ENCODE measurements at regions not wholly inside any gene's neighbourhood (a gene's known extent, or its start where the extent isn't known, plus 50 kb on each side); places are given as distances from the start of the nearest gene placed in this dataset.

DNA sequence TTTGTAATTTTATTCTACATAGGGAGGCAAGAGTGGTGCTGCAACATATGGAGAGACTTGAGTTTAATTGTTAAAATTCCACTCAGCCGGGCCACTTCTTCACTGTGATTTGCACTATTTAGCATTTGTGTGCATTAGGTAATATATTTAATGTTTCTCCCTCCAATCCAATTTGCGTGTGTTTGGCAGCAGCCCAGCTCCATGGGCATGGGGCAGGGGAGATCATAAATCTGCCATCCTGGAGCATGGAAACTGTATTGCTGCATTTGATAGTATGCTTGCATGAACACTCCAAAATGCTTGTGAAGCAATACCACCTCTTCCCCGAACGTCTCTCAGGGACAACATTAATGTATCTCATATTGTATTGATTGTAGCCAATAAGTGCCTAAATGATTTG is 339.1 kb upstream of the RBFOX1 start:
- no peak for DNase-seq

DNA sequence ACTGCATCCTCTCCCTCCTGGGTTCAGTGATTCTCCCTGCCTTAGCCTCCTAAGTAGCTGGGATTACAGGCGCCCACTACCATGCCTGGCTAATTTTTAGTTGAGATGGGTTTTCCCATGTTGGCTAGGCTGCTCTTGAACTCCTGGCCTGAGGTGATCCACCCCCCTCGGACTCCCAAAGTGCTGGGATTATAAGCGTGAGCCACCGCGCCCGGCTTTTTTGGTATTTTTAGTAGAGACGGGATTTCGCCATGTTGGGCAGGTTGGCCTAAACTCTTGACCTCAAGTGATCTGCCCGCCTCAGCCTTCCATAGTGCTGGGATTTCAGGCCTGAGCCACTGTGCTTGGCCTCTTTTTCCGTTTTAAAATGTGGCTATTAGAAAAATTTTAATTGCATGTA is 343.8 kb upstream of the RBFOX1 start:
- DNase-seq = no peak

DNA sequence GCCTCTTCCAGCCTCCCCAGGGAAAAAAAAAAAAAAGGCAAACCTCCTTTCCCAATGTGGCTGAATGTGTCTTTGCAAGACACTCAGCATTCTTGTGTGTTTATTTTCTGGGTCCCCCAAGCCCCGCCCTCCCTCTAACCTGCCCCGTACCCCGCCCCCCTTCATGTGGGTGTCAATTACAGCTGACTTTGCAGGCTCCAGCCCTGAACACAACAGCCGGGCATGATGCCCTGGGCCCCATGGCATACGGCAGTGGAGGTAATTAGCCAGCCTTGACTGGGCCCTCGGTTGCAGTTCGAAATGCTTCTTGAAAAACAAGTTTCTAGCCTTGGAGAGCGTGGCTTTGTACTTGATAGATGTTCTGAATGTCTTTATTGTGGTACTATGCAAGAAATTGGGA is 354.7 kb upstream of the RBFOX1 start:
- DNase-seq = no peak

DNA sequence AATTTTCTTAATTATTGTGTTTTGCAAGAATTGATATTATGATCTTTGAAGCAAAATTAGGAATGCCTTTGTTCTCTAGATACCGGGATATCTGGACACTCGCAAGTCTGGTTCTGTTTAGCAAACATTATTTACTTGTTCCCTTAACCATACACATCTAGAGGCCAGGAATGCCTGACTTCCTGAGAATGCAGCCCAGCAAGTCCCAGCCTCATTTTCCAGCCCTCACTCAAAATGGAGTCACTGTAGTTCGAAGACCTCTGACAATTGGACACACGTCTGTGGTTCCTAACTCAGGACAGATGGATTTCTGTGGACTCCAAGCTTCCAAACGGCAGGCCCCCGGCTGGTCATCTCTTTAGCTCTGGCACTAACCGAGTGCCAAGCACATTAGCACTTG is 355.4 kb upstream of the RBFOX1 start:
- DNase-seq = no peak

DNA sequence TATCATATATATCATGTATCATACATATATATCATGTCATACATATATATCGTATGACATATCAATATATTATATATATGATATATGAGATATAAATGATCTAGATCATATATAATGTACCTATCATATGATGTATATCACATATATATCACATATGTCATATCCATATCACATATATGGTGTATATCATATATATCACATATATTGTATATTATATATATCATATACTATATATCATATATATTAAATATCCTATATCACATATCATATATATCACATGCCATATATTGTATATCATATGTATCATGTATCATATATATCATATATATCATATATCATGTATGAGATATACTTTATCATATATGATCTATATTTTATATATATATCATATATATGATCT is 355.9 kb upstream of the RBFOX1 start:
- DNase-seq = no peak

DNA sequence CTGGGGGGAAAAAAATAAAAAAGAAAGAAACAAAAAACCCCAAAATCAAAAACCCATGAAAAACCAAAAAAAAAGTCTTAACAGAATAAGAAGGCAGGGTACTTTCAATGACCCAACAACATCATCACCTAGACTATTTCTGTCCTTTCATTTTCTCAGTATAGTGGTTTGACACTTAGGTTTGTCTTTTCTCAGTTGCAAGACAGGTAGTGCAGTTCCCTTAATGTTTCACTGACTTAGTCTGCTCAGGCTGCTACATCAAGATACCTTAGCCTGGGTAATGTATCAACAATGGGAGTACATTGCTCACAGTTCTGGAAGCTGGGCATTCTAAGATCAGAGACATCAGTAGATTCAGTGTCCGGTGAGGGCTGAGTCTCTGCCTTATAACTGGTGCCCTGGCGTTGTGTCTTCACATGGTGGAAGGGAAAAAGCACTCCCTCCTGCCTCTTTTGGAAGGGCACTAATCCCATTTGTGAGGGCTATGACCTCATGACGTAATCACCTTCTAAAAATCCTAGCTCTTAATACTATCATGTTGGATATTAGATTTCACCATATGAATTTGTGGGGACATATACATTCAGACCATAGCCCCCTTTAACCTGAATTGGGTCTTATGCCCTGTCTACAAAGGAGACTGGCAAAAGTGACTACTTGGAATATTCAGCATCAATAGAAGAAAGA is 362.3 kb upstream of the RBFOX1 start:
- no peak for DNase-seq

DNA sequence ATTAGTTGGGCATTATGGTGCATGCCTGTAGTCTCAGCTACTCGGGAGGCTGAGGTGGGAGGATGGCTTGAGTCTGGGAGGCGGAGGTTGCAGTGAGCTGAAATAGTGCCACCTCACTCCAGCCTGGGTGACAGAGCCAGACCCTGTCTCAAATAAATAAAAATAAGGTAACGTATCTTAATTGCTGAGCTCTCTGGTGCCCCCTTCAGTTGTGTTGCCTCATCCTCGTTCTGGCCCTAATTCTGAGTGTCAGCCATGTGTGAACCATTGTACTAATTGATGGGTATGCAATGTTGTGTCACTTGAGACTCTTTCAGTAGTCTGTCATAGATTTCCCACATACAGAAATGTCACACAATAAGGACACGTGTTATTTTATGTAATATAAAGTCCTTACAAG is 363.1 kb upstream of the RBFOX1 start:
- DNase-seq = no peak

DNA sequence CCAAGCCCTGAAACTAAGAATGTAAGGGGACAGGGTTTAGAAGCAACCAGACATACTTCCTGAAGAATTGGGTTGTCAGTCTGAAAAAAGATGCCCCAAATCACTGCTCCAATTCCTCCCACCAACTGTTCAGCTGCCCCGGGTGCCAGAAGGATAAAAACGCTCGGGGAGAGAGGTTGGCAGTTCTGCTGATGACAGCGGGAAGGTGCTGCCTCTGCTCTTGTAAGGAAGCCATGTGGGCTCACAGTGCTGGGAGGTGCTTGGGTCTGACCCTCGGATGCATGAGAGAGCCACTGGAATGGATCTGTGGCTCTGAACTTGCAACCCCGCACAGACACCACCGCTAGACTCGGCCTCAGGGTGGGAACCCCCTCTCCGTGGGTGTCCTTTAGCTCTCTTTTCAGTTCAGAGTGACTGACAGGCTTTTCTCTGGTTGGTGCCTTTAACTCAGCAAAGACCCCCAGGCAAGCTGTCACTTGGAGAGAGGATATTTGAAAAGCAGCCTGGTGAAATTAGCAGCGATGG is 364.8 kb upstream of the RBFOX1 start:
- no peak for DNase-seq

DNA sequence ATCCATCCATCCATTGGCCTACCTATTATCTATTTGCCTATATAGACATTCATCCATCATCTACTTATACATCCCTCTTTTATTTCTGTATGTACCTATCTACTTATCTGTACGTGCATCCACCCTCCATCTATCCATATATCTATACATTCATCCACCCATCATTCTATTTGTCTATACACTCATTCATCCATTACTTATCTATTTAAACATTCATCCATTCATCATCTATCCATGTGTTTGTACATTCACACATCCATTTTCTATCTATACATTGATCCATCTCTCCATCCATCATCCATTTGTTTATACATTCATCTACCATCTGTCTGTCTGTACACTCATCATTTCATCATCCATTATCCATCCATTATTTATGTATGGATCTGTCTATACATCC is 365.7 kb upstream of the RBFOX1 start:
- no peak for DNase-seq

DNA sequence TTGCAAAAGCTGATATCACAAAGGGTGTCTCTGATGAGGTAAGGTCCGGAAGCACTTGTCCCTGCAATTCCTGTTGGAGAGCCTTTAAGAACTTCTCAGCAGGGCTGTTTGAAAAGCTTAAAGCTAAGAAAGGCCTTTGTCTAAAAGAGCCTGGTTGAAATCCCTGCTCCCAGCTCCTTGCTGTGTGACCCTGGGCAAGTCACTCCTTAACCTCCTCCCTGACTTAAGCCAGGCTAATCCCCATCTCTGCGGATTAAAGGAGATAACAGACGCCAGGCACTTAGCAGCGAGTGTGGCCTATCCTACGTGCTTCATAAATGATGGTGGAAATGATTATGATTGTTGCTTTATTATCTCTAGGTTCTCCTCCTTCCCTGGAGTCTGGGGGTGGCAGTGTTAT is 368.0 kb upstream of the RBFOX1 start:
- no peak for DNase-seq

DNA sequence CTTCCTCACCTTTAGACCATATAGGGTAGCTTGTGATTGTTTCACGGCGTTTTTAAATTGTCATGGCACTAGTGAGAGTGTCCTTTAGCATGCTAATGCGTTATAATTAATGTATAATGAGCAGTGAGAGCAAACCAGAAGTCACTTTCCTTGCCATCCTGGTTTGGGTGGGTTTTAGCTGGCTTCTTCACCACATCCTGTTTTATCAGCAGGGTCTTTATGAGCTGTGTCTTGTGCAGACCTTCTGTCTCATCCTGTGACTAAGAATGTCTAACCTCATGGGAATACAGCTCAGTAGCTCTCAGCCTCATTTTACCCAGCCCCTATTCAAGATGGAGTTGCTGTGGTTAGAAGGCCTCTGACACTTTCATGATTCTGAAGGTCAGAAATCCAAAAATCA is 370.9 kb upstream of the RBFOX1 start:
- DNase-seq = no peak

DNA sequence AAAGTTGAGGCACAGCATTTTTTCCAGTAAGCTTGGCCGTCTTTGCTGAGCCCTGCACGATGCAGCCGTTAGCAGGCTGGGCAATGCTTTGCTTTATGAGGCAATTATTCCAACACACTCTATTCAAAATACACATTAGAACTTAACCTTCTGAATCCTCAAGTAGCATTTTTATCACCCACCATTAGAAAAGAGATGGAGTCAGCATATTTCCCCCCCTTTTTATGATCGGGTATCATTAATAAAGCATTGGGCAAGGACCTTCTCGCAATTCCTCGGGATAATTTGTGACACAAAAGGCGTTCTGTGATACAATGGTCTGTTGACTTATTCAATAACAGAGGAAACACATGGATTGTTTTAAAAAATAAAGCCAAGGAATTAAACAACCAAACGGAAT is 374.5 kb upstream of the RBFOX1 start:
- no peak for DNase-seq

DNA sequence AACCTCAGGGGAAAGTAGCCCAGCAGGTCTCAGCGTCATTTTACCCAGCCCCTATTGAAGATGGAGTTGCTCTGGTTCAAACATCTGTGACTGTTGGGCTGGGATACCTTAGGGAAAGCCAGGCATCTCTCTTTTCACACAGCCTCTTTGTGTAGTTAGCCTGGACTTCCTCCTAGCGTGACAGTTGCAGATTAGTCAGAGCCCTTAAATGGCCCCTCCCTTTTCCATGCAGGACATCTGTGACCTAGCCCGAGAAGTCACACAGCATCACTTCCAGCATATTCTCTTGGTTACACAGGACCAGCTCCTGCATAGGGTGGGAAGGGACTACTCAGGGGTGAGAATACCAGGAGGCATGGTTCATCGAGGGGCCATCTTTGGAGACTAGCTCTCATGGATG is 375.0 kb upstream of the RBFOX1 start:
- DNase-seq = no peak

DNA sequence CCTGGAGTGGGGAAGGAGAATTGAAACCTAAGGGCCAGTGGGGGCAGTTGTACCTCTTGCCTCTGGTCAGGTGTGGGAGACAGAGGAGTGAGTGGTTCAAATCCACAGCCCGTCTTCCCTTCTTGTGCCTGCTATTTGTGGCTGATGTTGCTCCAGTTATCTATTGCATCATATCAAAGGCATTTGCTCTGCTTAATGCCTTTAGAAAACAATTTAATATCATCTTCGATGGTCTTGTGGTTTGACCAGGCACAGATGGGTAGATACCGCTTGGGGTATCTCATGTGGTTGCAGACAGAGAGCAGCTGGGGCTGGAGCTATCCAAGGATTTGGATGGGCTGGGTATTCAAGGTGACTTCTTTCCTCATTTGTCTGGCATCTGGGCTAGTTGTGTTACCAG is 376.1 kb upstream of the RBFOX1 start:
- no peak for DNase-seq

DNA sequence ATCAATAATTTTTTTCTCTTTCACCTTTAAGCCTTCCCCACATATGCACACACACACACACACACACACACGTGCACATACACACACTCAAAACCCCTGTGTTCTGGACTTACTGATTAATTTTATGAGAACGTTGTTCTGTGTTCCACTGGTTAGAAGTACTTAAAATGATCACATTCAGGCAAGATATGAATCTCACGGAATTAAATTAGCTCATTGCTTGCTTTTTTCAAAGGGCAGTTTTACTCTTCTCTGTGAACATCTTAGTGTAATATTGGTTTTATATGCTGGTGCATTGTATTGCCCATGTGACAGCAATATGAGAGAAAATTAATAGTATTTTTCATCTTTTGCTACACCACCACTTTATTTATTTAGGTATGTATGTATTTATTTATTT is 377.3 kb upstream of the RBFOX1 start:
- no peak for DNase-seq

DNA sequence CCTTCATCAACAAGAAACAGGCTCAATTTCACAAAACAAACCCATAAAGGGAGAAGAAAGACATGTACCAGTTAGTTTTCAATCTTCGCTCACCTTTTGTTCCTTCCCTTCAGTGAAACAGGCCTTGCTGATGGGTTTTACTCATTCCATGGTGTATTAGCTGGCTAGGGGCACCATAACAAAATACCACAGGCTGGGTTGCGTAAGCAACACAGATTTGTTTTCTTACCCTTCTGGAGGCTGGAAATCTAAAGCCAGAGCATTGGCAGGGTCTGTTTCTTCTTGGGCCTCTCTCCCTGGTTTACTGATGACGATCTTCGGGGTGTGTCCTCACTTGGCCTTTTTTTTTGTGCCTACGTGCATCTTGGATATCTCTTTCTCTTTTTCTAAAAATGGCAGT is 383.4 kb upstream of the RBFOX1 start:
- DNase-seq = no peak

DNA sequence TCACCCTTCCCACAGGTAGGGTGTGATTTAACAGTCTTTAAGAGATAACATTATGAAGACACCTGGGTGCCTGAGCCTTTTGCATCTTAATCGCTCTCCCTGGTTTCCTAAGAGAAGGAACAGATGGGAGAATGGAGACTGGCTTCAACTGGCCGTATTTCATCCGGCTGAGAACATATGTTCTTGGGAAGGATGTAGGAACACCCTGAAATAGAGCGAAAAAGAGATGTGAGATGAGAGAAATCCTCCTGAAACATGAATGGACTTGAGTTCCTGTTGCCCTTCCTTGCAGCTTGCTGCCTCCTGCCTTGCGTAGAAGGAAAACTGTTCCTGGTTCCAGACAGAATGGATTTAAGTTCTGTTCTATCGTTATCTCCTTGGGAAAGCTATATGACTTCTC is 385.4 kb upstream of the RBFOX1 start:
- DNase-seq = no peak

DNA sequence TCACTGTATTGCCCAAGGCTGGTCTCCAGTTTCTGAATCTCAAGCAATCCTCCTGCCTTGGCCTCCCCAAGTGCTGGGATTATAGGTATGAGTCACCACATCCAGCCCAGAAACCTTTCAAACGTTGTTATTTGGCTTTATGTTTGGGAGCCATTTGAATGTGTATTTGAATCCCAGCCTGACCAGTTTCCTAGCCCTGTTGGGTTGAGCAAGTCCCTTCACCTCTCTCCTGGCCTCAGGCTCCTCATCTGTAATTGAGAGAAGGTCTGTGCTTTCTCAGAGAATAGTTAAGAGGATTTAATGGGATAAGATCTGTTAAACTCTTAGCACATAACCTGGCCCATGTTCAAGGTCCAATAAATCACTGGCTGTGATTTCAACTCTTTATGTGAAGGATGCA is 385.8 kb upstream of the RBFOX1 start:
- DNase-seq = no peak

DNA sequence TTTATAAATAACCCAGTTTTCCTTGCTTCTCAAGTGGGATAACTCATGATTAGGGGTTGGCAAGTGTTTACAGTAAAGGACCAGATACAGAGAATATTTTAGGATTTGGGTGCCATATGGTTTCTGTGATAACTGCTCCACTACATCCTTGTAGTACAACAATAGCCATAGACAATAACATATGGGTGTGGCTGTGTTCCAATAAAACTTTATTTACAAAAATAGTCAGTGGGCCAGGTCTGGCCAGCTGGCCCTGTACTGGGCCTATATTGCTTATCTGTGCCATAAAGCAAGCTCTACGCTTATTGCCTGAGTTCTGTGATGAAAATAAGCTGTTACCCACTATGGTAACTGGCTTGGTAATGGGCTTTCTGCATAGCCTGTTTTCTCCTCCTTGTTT is 386.5 kb upstream of the RBFOX1 start:
- DNase-seq = no peak

DNA sequence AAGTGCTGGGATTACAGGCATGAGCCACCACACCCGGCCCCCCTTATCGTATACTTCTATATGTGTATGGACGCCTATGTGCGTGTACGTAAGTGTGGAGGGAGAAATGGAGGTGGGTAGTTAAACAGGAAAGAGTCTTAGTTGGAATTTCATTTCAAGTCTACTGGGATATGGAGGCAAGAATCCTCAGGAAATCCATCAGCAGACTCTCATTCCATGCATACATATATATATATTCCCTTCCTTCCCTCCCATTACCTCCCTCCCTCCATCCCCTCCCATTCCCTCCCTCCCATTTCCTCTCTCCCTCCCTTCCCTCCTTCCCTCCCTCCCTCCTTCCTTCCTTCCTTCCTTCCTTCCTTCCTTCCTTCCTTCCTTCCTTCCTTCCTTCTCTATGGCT is 391.7 kb upstream of the RBFOX1 start:
- no peak for DNase-seq

DNA sequence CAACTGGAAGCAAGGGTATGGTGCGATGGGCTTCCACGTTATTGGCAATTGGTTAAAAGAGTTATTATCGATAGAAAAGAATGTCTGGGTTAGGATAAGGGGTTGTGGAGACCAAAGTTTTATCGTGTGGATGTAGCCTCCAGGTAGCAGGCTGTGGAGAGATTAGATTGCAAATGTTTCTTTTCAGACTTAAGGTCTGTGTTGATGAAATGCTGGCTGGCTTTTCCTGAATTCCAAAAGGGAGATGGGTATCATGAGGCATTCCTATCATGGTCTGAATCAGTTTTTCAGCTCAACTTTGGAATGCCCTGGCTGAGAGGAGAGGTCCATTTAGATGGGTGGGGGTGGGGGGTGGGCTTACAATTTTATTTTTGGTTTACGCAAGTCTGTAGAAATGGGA is 395.0 kb upstream of the RBFOX1 start:
- DNase-seq = no peak

DNA sequence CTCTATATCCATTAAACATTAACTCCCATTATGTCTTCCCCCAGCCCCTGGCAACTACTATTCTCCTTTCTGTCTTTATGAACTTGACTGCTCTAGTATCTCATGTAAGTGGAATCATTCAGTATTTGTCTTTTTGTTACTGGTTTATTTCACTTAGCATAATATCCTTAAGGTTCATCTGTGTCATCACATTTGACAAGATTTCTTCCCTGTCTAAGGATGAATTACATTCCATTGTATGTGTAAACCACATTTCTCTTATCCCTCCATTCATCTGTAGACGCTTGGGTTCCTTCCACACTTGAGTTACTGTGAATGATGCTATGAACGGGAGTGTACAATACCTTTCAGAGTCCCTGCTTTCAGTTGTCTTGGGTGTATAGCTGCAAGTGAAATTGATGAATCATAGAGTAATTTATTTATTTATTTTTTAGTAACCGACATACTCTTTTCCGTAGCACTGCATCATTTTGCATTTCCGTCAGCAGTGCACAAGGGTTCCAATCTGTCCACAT is 399.7 kb upstream of the RBFOX1 start:
- no peak for DNase-seq

DNA sequence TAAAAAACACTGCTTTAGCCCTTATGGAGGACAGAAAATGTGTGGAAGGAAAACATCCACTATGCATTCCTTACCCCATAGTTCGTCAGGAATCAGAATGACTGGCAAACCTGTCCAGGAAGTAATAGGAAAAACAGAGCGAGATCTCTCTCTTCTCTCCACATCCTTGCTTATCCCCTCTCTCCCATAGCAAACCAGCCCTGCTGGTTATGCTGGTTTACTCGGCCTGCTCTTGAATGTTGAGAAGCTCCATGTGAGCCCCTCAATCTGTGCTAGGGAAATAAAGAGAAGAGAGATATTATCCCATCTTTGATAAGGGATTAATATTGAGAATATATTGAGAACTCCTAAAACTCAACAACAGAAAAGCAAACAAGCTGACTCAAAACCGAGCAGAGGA is 402.8 kb upstream of the RBFOX1 start:
- no peak for DNase-seq

DNA sequence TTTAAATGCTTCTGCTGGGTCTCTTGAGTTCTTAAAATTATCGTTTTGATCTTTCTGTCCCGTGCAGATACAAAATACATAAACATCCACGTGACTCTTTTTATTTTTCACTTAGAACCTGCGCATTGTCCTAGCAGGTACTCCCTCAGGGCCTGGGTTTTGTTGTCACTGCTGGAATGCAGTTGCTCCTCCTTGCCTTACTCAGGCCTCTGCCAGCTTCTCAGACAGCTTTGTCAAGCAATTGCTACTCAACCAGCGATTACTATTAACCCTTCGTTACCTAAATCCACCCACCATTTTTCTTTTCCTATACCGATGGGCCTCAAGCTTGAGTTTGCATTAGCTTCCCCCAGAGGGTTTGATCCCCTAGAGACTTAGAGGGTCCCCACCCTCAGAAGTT is 405.9 kb upstream of the RBFOX1 start:
- DNase-seq = no peak

DNA sequence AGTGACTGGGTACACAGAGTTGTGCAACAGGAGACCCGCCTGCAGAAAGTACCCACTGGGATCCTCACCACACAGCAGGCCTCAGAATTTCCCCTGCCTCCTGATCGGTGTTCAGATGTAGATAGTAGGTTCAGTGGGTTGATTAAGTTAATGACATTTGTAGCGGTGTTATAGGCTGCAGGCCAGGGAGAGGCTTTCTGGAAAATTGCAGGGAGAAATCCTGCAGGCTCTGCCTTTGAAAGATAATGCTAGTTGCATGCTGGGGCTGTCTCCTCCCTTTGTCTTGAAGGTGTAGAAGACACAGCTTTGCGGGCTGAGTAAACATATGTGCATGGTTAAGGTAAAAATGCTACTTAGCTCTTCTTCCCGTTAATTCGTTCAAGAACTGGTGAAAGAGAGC is 406.3 kb upstream of the RBFOX1 start:
- no peak for DNase-seq
